ENCODE measurements at regions not wholly inside any gene's neighbourhood (a gene's known extent, or its start where the extent isn't known, plus 50 kb on each side); places are given as distances from the start of the nearest gene placed in this dataset.

DNA sequence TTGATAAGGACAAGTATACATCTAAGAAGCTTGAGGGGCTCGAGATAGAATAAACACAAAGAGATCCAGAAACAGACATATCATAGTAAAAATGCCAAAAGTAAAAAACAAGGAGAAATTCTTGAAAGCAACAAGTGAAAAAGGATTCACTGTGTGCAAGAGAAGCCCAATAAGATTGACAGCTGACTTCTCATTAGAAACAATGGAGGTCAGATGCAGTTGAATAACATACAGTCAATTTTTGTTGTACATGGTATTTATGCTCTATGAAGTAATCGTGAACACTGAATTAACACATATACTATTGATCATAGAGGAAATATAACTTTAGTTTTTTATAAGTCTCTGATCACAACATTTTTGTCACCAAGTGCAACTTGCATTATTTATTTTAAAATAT is 982.8 kb upstream of the SORCS1 start:
- Mint-ChIP-seq H3K27ac (no peak overlapping the region), H3K9me3 (peaks cover 18% of the 10 kb centered on the region), H3K36me3 (ENCODE audit: low read depth) (peaks cover 2% of the 10 kb centered on the region), H3K4me1 (no peaks in the 10 kb centered on the region), H3K4me3 (no peak overlapping the region), H3K27me3 (no peaks in the 10 kb centered on the region)
- DNase-seq (no peak), ATAC-seq (no peak)

DNA sequence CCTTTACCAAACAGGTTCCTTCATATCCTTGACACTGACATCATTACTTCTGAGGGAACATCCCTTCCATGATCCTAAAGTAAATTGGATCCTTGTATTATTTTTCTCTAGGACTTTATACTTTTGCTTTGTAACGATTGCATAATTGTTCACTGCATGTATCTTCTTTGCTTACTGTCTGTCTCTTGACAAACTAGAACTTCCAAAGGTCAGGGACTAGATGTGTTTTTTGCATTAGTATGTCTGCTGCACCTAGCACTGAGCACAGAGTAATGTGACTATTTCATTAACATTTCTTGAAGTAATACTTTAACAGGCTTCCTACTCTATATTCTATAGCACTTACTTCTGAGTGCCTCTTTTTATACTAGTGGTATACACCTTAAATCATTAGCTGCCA is 976.6 kb upstream of the SORCS1 start:
- Mint-ChIP-seq H3K9me3 (peaks cover 10% of the 10 kb centered on the region), H3K36me3 (ENCODE audit: low read depth) (no peaks in the 10 kb centered on the region), H3K27me3 (no peaks in the 10 kb centered on the region), H3K27ac (no peak overlapping the region), H3K4me1 (no peaks in the 10 kb centered on the region), H3K4me3 (no peak overlapping the region)
- ATAC-seq (no peak), DNase-seq (no peak)

DNA sequence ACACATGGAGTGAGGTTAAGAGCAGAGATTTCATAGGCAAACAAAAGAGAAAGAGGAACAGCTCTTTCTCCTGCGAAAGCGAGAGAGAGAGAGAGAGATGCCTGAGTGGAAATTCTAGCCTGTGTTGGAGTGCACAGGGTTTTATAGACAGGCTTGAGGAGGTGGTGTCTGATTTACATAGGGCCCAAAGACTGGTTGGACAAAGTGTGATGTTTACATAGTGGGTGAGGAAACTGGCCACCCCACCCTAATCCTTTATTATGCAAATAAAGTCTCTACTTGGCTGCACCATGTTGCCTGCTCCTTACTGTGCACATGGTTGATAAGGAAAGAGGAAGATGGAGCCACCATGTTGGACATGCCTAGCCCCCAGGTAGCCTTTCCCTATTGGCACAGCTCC is 967.8 kb upstream of the SORCS1 start:
- ATAC-seq (no peak), DNase-seq (no peak)
- no peaks in the 10 kb centered on the region for H3K36me3 Mint-ChIP-seq (ENCODE audit: low read depth)
- no peak overlapping the region for H3K27ac Mint-ChIP-seq
- no peaks in the 10 kb centered on the region for H3K4me1 Mint-ChIP-seq
- no peaks in the 10 kb centered on the region for H3K27me3 Mint-ChIP-seq
- H3K4me3 Mint-ChIP-seq = no peak overlapping the region
- H3K9me3 Mint-ChIP-seq = peaks cover 4% of the 10 kb centered on the region

DNA sequence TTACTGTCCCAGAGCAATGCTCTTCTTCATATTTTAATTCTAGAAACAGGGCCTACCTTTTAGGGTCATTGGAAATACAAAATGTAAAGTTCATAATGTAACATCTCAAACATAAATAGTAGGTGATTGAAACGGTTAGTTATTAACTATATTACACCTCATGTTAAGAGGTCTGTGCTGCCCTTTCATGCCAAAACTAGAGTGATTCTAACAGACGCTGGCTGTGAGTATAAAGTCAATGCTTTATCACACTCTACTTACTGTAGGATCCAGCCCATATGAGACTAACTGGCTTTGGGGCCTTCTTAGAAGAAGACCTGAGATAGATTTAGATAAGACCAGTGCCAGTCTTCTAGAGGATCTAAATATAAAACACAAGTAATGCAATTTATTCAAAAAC is 966.1 kb upstream of the SORCS1 start:
- H3K27ac Mint-ChIP-seq = no peak overlapping the region
- DNase-seq (no peak), ATAC-seq (no peak)
- H3K4me3 Mint-ChIP-seq = no peak overlapping the region
- no peaks in the 10 kb centered on the region for H3K27me3 Mint-ChIP-seq
- H3K36me3 Mint-ChIP-seq (ENCODE audit: low read depth) = no peaks in the 10 kb centered on the region
- H3K9me3 Mint-ChIP-seq = peaks cover 4% of the 10 kb centered on the region
- H3K4me1 Mint-ChIP-seq = no peaks in the 10 kb centered on the region

DNA sequence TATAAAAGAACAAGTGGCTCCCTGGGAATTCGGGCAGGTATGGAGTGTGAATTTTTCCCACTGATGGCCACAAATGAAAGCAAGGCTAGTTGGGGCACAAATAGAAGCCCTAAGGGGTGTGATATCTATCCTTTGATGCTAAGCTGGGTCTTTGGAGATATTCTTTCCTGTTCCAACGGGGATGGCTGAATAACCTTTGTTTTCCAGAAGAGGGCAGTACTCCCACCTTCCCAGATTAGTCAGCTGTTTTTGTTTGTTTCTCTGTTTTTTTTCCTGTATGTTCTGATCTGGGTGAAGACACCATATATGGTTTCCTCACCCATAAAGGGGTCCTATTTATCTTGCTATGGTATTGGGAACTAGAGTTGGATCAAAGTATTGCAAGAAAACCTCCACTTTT is 947.7 kb upstream of the SORCS1 start:
- DNase-seq = no peak
- Mint-ChIP-seq H3K36me3 (ENCODE audit: low read depth) (no peaks in the 10 kb centered on the region), H3K27ac (no peak overlapping the region), H3K9me3 (peaks cover 5% of the 10 kb centered on the region), H3K4me1 (no peaks in the 10 kb centered on the region), H3K4me3 (no peak overlapping the region), H3K27me3 (no peaks in the 10 kb centered on the region)
- ATAC-seq = no peak

DNA sequence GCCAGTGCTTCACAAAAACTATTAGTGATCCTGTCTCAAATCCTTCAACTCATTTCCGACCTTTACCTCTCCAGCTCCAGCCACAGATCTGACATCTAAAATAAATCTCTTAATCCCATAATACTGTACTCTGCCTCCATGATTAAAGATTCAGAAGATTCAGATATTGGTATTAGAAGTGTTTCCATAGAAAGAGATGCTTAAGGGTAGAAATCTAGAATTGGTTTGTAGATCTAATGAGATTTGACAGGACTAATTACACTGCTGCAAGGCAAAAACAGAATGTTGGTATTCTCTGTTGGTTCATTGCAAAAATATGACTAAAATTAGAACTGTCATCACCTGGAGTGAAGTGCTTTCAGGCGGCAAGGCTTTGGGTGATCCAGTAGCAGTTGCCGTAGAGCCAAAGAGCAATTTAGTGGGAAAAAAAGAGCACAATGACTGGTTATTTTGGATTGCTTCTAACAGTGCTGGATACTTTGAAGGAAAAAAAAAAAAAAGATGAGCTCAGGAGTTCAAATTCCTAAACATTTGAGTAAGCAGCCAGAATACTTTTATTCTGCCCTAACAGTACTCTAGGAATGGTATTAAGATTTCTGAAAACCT is 940.1 kb upstream of the SORCS1 start:
- Mint-ChIP-seq H3K9me3 (peaks cover 12% of the 10 kb centered on the region), H3K36me3 (ENCODE audit: low read depth) (no peaks in the 10 kb centered on the region), H3K27me3 (no peaks in the 10 kb centered on the region), H3K4me3 (no peak overlapping the region), H3K27ac (no peak overlapping the region), H3K4me1 (no peaks in the 10 kb centered on the region)
- DNase-seq = no peak
- ATAC-seq = no peak

DNA sequence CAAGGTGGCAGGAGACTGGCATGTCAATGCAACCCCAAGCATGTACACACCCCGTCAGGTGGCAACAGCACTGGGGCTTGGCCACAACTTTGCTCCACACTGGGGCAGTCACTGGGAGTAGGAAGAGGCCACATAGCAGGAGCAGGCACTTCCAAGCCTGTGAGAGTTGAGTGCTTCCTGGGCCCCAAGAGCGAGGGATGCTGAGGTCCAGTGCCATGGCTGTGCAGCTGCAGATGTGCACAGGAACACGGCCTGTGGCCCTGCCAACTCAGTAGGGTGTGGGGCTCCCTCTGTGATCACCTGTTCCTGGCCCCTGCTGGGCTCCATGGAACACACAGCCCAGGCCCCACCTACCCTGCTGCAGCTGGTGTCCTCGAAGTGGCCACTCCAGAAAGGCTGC is 932.8 kb upstream of the SORCS1 start:
- Mint-ChIP-seq H3K27me3 (no peaks in the 10 kb centered on the region), H3K27ac (no peak overlapping the region), H3K4me3 (no peak overlapping the region), H3K36me3 (ENCODE audit: low read depth) (no peaks in the 10 kb centered on the region), H3K4me1 (no peaks in the 10 kb centered on the region), H3K9me3 (no peaks in the 10 kb centered on the region)
- ATAC-seq = no peak
- DNase-seq = no peak

DNA sequence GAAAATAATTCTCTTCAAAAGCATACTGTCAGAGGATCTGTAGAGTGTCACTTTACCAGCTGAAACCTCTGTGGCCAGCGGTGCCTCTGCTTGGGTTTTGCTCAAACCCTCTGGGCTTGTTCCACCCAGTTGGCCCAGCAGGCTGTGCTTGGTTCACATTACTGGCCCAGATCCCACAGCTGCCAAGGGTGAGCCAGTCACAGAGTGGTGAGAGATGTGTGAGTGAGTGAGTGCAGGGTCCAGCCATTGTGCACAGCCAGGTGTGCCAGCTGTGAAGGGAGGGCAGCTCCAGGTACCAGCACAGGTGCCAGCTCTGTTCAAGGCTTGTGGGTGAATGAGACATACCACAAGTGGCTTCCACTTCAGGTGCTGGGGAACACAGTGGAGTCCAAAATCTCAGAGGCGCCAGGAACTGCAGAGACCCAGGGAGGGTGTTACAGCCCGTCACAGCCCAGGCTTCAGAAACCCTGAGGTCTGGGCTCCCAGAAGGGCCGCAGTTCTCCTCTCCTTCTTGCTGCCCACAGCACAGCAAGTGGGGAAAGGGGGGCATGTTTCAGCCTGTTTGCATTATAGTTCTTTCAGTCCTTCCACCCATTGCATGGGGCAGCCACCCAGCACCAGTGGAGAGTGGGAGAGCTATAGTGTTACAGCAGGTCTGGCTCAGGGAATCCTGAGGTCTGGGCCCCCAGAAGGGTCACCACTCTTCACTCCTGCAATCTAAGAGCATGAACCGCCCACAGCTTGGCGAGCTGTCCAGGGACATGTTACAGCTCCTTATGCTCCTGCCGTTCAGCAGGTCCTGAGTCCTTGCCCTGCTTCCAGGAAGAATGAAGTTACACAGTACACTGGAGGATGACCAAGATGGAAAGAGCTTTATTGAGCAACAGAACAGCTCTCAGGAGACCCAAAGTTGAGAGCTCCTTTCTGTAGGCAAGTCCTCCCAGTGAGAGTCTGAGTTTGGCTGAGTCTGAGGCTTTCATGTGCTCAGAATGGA is 931.7 kb upstream of the SORCS1 start:
- DNase-seq (no peak), ATAC-seq (no peak)
- H3K4me3 Mint-ChIP-seq = no peak overlapping the region
- no peak overlapping the region for H3K27ac Mint-ChIP-seq
- H3K36me3 Mint-ChIP-seq (ENCODE audit: low read depth) = no peaks in the 10 kb centered on the region
- no peaks in the 10 kb centered on the region for H3K9me3 Mint-ChIP-seq
- no peaks in the 10 kb centered on the region for H3K27me3 Mint-ChIP-seq
- H3K4me1 Mint-ChIP-seq = no peaks in the 10 kb centered on the region

DNA sequence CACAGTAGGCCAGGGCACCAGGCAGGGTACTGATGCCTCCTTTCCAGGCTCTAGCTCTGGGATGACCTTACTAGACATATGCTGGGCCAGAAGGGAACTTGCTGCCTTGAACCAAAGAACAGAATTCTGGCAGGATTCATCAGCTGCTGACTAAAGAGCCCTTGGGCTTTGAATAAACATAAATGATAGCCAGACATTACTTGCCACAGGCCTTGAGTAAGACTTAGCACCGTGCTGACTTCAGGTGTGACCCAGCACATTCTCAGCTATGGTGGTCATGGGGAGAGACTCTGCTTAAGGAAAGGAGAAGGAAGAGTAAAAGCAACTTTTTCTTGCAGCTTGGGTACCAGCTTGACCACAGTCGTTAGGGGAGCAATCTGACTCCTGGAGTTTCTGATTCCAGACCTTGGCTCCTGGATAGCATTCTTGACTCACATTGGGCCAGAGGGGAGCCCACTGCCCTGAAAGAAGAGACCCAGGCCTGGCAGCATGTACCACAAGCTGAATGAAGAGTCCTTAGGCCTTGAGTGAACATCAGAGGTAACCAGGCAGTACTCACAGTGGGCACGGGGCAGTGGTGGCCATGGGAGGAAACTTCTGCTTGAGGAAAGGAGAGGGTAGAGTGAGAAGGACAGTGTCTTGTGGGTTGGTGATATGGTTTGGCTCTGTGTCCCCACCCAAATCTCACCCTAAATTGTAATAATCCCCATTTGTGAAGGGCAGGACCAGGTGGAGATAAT is 926.1 kb upstream of the SORCS1 start:
- no peak overlapping the region for H3K27ac Mint-ChIP-seq
- DNase-seq (no peak), ATAC-seq (no peak)
- H3K9me3 Mint-ChIP-seq = no peaks in the 10 kb centered on the region
- H3K27me3 Mint-ChIP-seq = no peaks in the 10 kb centered on the region
- H3K4me1 Mint-ChIP-seq = no peaks in the 10 kb centered on the region
- H3K4me3 Mint-ChIP-seq = no peak overlapping the region
- no peaks in the 10 kb centered on the region for H3K36me3 Mint-ChIP-seq (ENCODE audit: low read depth)

DNA sequence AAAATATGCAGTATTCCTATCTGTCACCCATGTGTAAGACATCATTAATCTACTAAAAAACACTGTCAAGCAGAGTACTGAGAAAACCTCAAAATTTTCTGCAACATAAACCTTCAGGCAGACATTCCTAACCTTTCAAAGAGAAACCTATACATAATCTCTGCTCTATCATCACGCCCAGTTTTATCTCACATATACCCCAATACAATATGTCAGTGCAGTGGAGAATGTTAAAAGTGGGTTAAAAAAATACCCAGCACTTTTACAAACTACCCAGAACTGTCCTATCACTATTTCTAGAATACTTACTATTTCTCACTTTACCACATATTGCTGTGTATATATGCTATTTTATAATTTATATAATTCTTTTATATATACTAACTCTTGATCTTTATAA is 922.0 kb upstream of the SORCS1 start:
- no peak overlapping the region for H3K27ac Mint-ChIP-seq
- H3K9me3 Mint-ChIP-seq = no peaks in the 10 kb centered on the region
- H3K27me3 Mint-ChIP-seq = no peaks in the 10 kb centered on the region
- ATAC-seq = no peak
- no peaks in the 10 kb centered on the region for H3K36me3 Mint-ChIP-seq (ENCODE audit: low read depth)
- H3K4me3 Mint-ChIP-seq = no peak overlapping the region
- no peaks in the 10 kb centered on the region for H3K4me1 Mint-ChIP-seq
- DNase-seq = no peak

DNA sequence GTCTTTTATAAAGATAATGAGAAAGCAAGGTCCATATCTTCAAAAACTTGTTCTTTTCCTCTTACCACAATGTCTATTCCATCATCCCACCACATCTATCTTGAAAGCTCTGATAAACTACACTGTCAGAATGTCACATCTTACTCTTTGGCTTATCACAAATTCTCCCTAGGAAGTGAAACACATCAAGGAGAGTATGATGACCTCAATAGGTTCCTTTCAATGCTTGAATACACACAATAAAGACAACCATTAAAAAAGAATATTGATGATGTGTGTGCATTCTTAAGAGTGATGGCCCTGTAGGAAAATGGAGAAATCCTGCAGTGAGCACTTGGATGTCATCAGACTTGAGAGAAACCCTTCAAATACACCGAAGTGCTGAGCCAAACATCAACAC is 918.1 kb upstream of the SORCS1 start:
- H3K27me3 Mint-ChIP-seq = no peaks in the 10 kb centered on the region
- ATAC-seq (no peak), DNase-seq (no peak)
- no peaks in the 10 kb centered on the region for H3K36me3 Mint-ChIP-seq (ENCODE audit: low read depth)
- H3K4me3 Mint-ChIP-seq = no peak overlapping the region
- H3K27ac Mint-ChIP-seq = no peak overlapping the region
- no peaks in the 10 kb centered on the region for H3K4me1 Mint-ChIP-seq
- no peaks in the 10 kb centered on the region for H3K9me3 Mint-ChIP-seq

DNA sequence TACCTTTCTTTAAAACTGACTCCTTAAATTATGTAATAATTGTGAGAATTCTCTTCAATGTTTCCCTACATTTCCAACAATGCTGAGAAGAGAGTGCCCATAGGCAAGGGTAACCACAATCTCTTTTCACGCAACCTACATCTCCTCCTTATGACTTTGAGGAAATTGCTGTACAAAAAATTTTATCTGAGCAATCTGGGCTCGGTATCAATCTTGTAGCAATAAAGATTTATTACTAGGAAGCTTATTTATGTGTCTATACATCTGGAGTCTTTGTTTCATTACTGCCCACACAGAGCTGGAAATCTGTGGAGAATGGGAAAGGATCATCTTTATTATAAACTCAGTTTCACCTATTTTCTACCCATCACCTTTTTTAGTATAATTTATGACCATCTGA is 913.8 kb upstream of the SORCS1 start:
- no peak overlapping the region for H3K4me3 Mint-ChIP-seq
- ATAC-seq = no peak
- no peak overlapping the region for H3K27ac Mint-ChIP-seq
- no peaks in the 10 kb centered on the region for H3K9me3 Mint-ChIP-seq
- no peaks in the 10 kb centered on the region for H3K4me1 Mint-ChIP-seq
- no peak for DNase-seq
- no peaks in the 10 kb centered on the region for H3K27me3 Mint-ChIP-seq
- H3K36me3 Mint-ChIP-seq (ENCODE audit: low read depth) = no peaks in the 10 kb centered on the region

DNA sequence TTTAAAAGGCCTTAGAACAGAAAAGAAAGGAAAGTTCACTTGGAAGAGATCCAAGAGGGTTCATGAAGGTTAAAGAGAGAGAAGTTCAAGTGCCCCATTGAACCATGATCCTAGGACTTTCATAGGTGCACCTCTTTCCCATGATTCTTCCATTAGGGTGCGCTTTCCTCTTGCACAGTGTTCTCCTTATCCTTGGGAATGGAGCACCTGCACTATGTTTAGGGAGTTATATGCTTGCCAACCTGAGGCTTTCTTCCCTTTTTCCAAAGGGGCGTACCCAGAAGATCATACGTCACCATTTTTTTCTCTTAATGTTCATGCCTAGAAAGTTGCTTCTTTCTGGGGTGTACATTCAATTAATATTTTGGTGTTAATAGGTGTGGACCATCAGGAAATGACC is 908.0 kb upstream of the SORCS1 start:
- DNase-seq = no peak
- Mint-ChIP-seq H3K4me3 (no peak overlapping the region), H3K27ac (no peak overlapping the region), H3K36me3 (ENCODE audit: low read depth) (no peaks in the 10 kb centered on the region), H3K4me1 (no peaks in the 10 kb centered on the region), H3K27me3 (no peaks in the 10 kb centered on the region), H3K9me3 (peaks cover 7% of the 10 kb centered on the region)
- no peak for ATAC-seq

DNA sequence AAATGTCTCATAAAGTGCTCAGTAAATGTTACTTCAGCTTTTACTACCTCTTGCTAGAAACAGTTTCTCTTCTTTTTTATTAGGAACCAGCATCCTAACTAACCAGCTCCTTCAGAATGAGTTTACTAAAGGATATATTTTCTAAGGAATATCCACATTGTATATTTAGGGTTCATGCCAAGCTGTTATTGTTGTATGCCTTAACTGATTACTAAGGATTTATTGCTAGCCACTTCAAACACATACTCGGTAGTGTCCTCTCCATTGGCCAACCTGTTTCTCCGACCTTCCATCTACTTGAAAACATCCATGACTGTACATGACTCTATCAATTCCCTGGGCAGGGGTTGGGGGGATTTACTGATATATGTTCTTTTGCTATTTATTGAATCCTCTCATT is 906.3 kb upstream of the SORCS1 start:
- Mint-ChIP-seq H3K4me1 (no peaks in the 10 kb centered on the region), H3K27ac (no peak overlapping the region), H3K36me3 (ENCODE audit: low read depth) (no peaks in the 10 kb centered on the region)

DNA sequence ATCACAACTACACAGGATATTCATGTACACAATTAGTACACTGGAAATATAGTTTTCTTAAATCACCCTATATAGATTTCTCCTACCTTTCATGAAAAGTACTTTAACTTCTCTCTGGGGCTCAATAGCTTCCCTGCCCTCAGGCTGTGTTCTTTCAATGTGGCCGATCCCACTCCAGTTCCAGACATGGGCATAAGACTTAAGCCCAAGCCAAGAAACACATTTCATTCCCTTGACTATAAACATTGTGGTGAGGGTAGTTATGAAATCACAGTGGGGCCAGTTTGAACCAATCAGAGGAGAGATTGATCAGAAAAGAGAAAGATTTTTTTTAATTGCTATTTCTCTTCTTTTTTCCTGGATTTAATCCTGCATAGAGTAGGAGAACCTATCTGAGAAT is 904.6 kb upstream of the SORCS1 start:
- no peak overlapping the region for H3K27ac Mint-ChIP-seq
- H3K4me1 Mint-ChIP-seq = no peaks in the 10 kb centered on the region
- no peaks in the 10 kb centered on the region for H3K36me3 Mint-ChIP-seq (ENCODE audit: low read depth)
- ATAC-seq = no peak
- no peaks in the 10 kb centered on the region for H3K27me3 Mint-ChIP-seq
- no peak overlapping the region for H3K4me3 Mint-ChIP-seq
- no peak for DNase-seq
- H3K9me3 Mint-ChIP-seq = peaks cover 14% of the 10 kb centered on the region

More for the DNA sequence above, 906.3 kb upstream of the SORCS1 start:
- ATAC-seq (no peak), DNase-seq (no peak)
- H3K9me3 Mint-ChIP-seq = peaks cover 7% of the 10 kb centered on the region
- no peaks in the 10 kb centered on the region for H3K27me3 Mint-ChIP-seq
- no peak overlapping the region for H3K4me3 Mint-ChIP-seq

All from activated naive CD8-positive, alpha-beta T cell treated with anti-CD3 and anti-CD28 coated beads, Interleukin-2, amount 50 U/mL, for 24 hours (primary cell).